Stimulated activated naive CD8-positive, alpha-beta T cell treated with anti-CD3 and anti-CD28 coated beads, Interleukin-15, Interleukin-2, amounts not matched to agents 100 U/mL and 50 U/mL, for 24 hours (primary cell): ENCODE measurements at regions not wholly inside any gene's neighbourhood (a gene's known extent, or its start where the extent isn't known, plus 50 kb on each side); places are given as distances from the start of the nearest gene placed in this dataset.
"Not testable (repeated sequence)": the region's sequence is repeated elsewhere in the genome, so short reads cannot be mapped to it uniquely, and the experiment has no call there.

ENCODE experiments used
- ATAC-seq: fragments of 150-1000 bp; cut with Tn5 transposase; one replicate; pipeline ENCODE4 v1.10.0; 2021
- DNase-seq: peaks from one replicate; pipeline ENCODE4 v3.0.0; 2021

GRCh38 chr6:854406-855118 lies 161.6 kb upstream of the EXOC2 start:
- ATAC-seq = no peak
- DNase-seq = no peak

DNA sequence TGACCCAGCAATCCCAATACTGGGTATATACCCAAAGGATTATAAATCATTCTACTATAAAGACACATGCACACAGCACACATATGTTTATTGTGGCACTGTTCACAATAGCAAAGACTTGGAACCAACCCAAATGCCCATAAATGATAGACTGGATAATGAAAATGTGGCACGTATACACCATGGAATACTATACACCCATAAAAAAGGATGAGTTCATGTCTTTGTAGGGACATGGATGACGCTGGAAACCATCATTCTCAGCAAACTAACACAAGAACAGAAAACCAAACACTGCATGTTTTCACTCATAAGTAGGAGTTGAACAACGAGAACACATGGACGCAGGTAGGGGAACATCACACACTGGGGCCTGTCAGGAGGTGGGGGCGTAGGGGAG lies 159.3 kb upstream of the EXOC2 start:
- not testable (repeated sequence) for ATAC-seq, DNase-seq

- DNase-seq (no peak), ATAC-seq (no peak)
Measured at GRCh38 chr6:849075-849506, 156.2 kb upstream of the EXOC2 start.

GRCh38 chr6:845566-845965 lies 152.6 kb upstream of the EXOC2 start:
- no peak for DNase-seq
- no peak for ATAC-seq

DNA sequence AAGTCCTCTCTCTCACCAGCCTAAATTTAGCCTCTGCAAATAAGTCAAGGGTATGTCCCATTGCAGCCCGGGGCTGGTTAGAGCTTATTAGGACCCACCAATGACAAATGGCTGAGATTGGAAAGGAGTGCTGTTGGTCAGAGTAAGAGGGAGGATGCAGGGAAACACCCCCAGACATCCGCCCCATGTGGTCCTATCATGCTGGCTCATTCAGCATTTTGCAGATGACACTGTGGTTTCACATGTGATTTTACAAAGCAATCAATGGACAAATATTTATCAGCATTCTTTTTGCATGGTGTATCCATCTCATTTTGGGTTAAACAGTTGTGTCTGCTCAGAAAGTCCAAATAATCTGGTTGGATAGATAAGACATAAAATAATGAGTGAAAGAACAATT lies 152.2 kb upstream of the EXOC2 start:
- ATAC-seq = no peak
- no peak for DNase-seq

DNA sequence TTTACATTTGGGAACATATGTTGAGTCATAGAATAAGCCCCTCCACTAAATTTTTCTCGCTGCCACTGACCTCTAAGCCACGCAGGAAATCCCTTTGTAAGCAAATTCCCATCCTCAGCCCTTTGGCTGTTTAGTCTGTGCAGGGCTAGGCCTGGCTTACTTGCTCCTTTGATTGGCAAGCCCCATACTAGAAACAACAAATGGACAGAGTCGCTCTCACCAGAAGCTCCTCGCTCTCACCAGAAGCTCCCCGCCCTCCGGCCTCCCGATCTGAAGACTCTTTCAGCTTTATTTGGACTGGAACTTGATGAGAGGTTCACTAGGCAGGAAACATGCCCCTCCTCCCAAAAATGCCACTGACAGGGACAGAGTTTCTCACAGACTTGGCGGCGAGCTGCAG lies 149.2 kb upstream of the EXOC2 start:
- ATAC-seq = no peak

GRCh38 chr6:841569-841968 lies 148.6 kb upstream of the EXOC2 start:
- ATAC-seq = no peak
- no peak for DNase-seq

More for the DNA sequence above, 149.2 kb upstream of the EXOC2 start:
- no peak for DNase-seq

DNA sequence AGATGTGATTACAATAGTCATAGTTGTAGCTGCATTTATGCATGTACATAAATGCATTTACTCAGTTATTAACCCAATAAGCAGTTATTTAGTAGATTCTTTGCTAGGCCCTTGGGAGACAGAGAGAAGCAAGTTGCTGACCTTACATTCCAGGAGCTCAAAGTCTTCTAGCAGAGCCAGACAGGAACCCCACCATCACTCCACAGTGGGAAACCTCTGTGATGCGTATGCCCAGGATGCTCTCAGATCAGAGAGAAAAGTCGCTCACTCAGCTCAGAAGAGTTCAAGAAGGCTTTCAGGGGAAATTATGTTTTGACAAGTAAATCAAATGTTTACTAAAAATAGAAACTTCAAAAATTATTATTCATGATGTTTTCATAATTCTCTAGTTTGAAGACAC lies 146.3 kb upstream of the EXOC2 start:
- DNase-seq (no peak), ATAC-seq (no peak)

GRCh38 chr6:837380-837779 lies 144.4 kb upstream of the EXOC2 start:
- DNase-seq (no peak), ATAC-seq (no peak)

GRCh38 chr6:836276-836853 lies 143.4 kb upstream of the EXOC2 start:
- ATAC-seq = no peak
- DNase-seq = no peak

DNA sequence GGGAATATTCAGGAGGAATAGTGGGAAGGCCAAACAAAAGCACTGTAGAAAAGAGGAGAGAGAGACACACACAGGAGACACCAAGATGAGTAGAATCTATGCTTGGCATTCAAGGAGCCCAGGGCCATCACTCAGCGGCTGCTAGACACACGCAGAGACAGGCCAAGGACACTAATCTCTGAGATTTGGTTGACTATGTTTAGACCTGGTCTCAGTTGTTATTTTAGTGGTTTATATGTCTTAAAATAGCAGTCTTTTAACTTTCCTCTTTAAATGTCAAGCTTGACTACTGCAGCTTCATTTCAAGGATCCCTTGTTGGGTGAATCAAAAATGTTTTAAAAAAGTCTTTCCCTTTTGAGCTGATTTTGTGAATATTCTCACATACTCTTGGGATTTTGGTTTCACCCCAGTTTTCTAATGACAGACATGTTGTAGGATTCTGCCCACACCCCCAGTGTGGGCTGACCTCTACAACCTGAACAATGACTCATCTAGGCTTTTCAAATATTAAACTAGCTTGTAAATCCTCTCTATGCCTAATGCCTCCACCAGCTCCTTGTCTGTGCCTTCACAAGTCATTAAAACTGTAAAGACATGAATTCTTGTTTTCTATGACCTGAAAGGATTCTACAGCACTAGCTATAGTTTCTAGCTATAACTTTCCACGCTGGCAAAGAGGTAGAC lies 142.7 kb upstream of the EXOC2 start:
- DNase-seq (no peak), ATAC-seq (peak; percentile 36)

DNA sequence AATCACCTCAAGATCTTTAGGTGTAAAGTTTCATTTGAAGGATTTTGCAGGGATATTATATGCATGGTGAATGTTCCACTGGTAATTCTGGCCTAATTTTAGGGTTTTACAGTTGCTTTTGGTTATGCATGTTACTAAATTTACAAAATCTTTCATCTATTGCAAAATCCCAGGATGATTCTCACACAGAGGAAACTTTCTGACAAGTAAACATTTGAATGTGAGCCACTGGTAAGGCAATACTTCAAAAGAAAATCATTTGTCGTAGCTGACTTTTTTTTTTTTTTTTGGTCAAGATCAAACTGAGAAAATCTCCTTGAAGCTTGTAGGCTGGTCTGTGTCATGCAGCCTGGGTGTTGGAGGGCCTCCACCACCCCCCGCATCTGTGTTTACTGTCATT lies 141.9 kb upstream of the EXOC2 start:
- ATAC-seq = no peak
- DNase-seq = no peak

GRCh38 chr6:834190-834589 lies 141.3 kb upstream of the EXOC2 start:
- DNase-seq = no peak
- ATAC-seq = no peak

GRCh38 chr6:832804-833203 lies 139.9 kb upstream of the EXOC2 start:
- not testable (repeated sequence) for DNase-seq, ATAC-seq

DNA sequence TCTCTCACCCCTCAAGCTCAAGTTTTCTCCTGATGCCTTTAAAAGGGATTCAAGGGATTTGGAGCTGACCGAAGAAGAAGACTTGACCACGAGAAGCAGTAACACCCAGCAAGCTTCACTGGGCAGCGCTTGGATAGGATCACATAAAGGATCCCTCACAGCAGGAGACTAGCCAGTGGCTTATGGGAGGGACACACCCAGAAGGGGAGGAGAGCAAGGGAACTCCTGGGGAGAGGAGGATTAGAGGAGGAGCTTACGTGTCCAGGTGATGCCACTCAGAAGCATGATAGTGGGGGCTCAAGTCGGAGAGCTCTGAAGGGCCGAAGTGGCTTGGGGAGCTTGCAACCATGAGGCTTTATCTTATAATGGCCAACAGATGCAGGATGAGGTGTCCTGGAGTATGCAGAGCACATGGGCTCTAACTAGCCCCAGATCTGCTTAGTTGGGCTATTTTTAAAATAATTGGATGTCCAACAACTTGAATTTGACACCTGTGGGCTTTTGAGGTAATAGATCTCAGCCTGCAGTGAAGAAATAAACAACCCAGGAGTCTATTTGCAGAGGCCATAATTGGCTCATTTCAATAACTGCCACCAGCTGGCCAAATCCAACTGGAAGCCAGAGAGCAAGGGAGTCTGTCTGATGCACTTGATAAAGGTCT lies 137.9 kb upstream of the EXOC2 start:
- ATAC-seq (no peak), DNase-seq (no peak)

- ATAC-seq = no peak
Measured at GRCh38 chr6:829656-830055, 136.7 kb upstream of the EXOC2 start.

GRCh38 chr6:827431-827830 lies 134.5 kb upstream of the EXOC2 start:
- ATAC-seq (no peak), DNase-seq (no peak)

More at GRCh38 chr6:829656-830055, 136.7 kb upstream of the EXOC2 start:
- no peak for DNase-seq

- DNase-seq (no peak), ATAC-seq (no peak)
Measured at GRCh38 chr6:819122-819521, 126.2 kb upstream of the EXOC2 start.

- no peak for DNase-seq
- peak; percentile 78 for ATAC-seq
Measured at GRCh38 chr6:818196-818595, 125.3 kb upstream of the EXOC2 start.

GRCh38 chr6:816510-817084 lies 123.7 kb upstream of the EXOC2 start:
- ATAC-seq (peak; percentile 96), DNase-seq (peak; percentile 63)

DNA sequence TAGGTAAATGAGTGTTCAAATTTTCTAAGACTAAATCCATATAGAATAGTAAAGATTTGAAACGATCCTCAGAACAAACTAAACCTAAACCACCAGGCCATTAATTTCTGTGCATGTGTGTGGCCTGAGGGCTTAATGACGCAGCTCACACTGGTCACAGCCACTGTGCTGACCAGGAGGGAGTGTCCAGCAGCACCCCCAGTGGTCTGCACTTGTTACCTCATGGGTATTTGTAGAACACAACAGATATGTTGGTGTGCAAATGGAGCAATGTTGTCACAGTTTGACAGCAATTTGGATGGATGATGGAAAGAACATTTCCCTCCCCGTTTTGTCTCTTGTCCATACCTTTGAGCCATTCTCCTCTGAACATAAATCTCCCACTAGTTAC lies 122.4 kb upstream of the EXOC2 start:
- DNase-seq = no peak
- ATAC-seq = no peak
